K562 (cell line): ENCODE measurements at regions not wholly inside any gene's neighbourhood (a gene's known extent, or its start where the extent isn't known, plus 50 kb on each side); places are given as distances from the start of the nearest gene placed in this dataset.

Experiments
- ATAC-seq: fragments of 200-7000 bp; cut with Tn5 transposase; 3 replicates; pipeline ENCODE4 v1.9.1; 2020; ENCODE audit warnings: moderate library complexity
- BruUV-seq: library from RNA; stranded (reverse); fragments of 400-500 nt; replicated peaks from 2 replicates; lab custom pipeline; 2021; lab: Mats Ljungman, UMichigan
- CTCF ChIA-PET: fragments of 300-600 bp; formaldehyde crosslinking; extraction: SDS; loops from one replicate; lab custom pipeline; 2021; ENCODE audit warnings: low intra/inter-chr PET ratio; lab: Yijun Ruan, JAX
- POLR2A ChIA-PET: fragments of 300-600, 350-650 bp; sonication (Branson Sonifier 250); formaldehyde crosslinking; extraction: SDS; loops from one replicate; lab custom pipeline; 2021; ENCODE audit warnings: antibody characterized with exemption, inconsistent platforms; lab: Yijun Ruan, JAX
- DNase-seq, 4 experiments: peaks; one replicate each; pipeline versions ENCODE4 v3.0.0 to v3.0.0-alpha.2; 2011 to 2018; ENCODE audit warnings: low spot score in 3 of 4, mixed read lengths in 3 of 4; ENCODE audit errors: extremely low read depth in 1 of 4
- FAIRE-seq: peaks from 2 replicates; lab custom pipeline; 2011; peaks lifted over from hg19 to GRCh38; lab: Jason Lieb, UNC
- H2AFZ ChIP-seq: 2 replicates; pipeline ENCODE4 v1.6.0; 2011; ENCODE audit warnings: low read depth, low read length, control low read depth, inconsistent platforms
- H3K27ac ChIP-seq: fragments of 200-600 bp; 3 replicates; pipeline ENCODE4 v1.8.0; 2011; ENCODE audit warnings: low read depth, mild to moderate bottlenecking, control low read depth, inconsistent platforms, low read length, moderate library complexity, mixed read lengths; ENCODE audit errors: extremely low read depth
- H3K27me3 ChIP-seq, 2 experiments: fragments of 300-600 bp in 1 of 2; 2 replicates in 1 of 2; 3 replicates in 1 of 2; pipeline versions ENCODE4 v1.6.0 to v1.8.0; 2011; ENCODE audit warnings: inconsistent platforms in 2 of 2, low read length in 2 of 2, mild to moderate bottlenecking in 1 of 2, mixed read lengths in 1 of 2, moderate library complexity in 1 of 2; ENCODE audit not compliant: control insufficient read depth in 2 of 2, insufficient read depth in 2 of 2
- H3K36me3 ChIP-seq: fragments of 300-600 bp; 3 replicates; pipeline ENCODE4 v1.8.0; 2011; ENCODE audit warnings: mild to moderate bottlenecking, low read length, inconsistent platforms; ENCODE audit not compliant: control insufficient read depth, insufficient read depth
- H3K4me1 ChIP-seq, 2 experiments: fragments of 200-600 bp in 1 of 2; replicated peaks in 1 of 2; 2 replicates in 1 of 2; 3 replicates in 1 of 2; pipeline versions ENCODE4 v1.5.1 to v1.8.0; 2011; ENCODE audit warnings: inconsistent platforms in 2 of 2, low read length in 2 of 2, mild to moderate bottlenecking in 1 of 2, mixed read lengths in 1 of 2, moderate library complexity in 1 of 2; ENCODE audit not compliant: control insufficient read depth in 2 of 2, insufficient read depth in 2 of 2
- H3K4me2 ChIP-seq: 2 replicates; pipeline ENCODE4 v1.6.1; 2011; ENCODE audit warnings: low read length, control low read depth, inconsistent platforms, mixed read lengths; ENCODE audit not compliant: insufficient read depth
- H3K4me3 ChIP-seq: fragments of 200-600 bp; sonication (generic), shearing (Covaris generic); 2 replicates; pipeline ENCODE4 v1.5.1; 2016; ENCODE audit warnings: control low read depth, inconsistent platforms
- H3K79me2 ChIP-seq: fragments of 200-600 bp; 3 replicates; pipeline ENCODE4 v1.8.0; 2011; ENCODE audit warnings: low read length, inconsistent platforms; ENCODE audit not compliant: control insufficient read depth, insufficient read depth
- H3K9ac ChIP-seq, 2 experiments: 2 replicates each; pipeline versions ENCODE4 v1.6.0 to v1.6.1; 2011; ENCODE audit warnings: low read depth in 2 of 2, low read length in 2 of 2, control low read depth in 1 of 2, inconsistent platforms in 1 of 2, mild to moderate bottlenecking in 1 of 2, mixed read lengths in 1 of 2; ENCODE audit not compliant: insufficient read depth in 1 of 2
- H3K9me1 ChIP-seq: one replicate; pipeline ENCODE4 v1.6.0; 2011; ENCODE audit warnings: inconsistent platforms, mild to moderate bottlenecking, low read length, moderate library complexity; ENCODE audit not compliant: control insufficient read depth, insufficient read depth
- H3K9me3 ChIP-seq: replicated peaks from 2 replicates; pipeline ENCODE4 v1.5.1; 2011; ENCODE audit warnings: low read depth, low read length, inconsistent platforms; ENCODE audit not compliant: control insufficient read depth, insufficient read depth
- H4K20me1 ChIP-seq: replicated peaks from 2 replicates; pipeline ENCODE4 v1.6.1; 2011; ENCODE audit warnings: low read length, inconsistent platforms, mixed read lengths; ENCODE audit not compliant: control insufficient read depth, insufficient read depth
- ADNP ChIP-seq: fragments of 200-800 bp; sonication (Bioruptor generic); IDR thresholded peaks from 2 replicates; pipeline ENCODE4 v1.6.1; 2016; ENCODE audit warnings: missing genetic modification characterization, missing compliant biosample characterization
- ATF4 ChIP-seq: fragments of 450-650 bp; formaldehyde crosslinking; IDR thresholded peaks from 2 replicates; pipeline ENCODE4 v1.4.0; 2022; ENCODE audit warnings: mild to moderate bottlenecking, moderate library complexity
- KDM2B ChIP-seq: fragments of 250-450 bp; sonication (Bioruptor Pico); IDR thresholded peaks from 2 replicates; pipeline ENCODE4 v1.8.0; 2021; ENCODE audit warnings: mild to moderate bottlenecking, moderate library complexity
- MIER1 ChIP-seq: fragments of 450-650 bp; IDR thresholded peaks from 2 replicates; pipeline ENCODE4 v1.6.1; 2016; ENCODE audit warnings: antibody characterized with exemption, mild to moderate bottlenecking, low read depth
- NR2C1 ChIP-seq, 2 experiments: fragments of 450-650 bp; IDR thresholded peaks; 2 replicates each; pipeline ENCODE4 v1.6.1; 2017; ENCODE audit warnings: mild to moderate bottlenecking in 2 of 2, antibody characterized with exemption in 1 of 2, inconsistent platforms in 1 of 2, missing compliant biosample characterization in 1 of 2, missing genetic modification characterization in 1 of 2
- SP1 ChIP-seq: sonication (generic); formaldehyde crosslinking; IDR thresholded peaks from 2 replicates; pipeline ENCODE4 v1.8.1; 2022; ENCODE audit warnings: mild to moderate bottlenecking, missing genetic modification reagents
- TRIM25 ChIP-seq: fragments of 450-650 bp; IDR thresholded peaks from 2 replicates; pipeline ENCODE4 v1.7.0; 2016; ENCODE audit warnings: borderline replicate concordance
- ZBTB34 ChIP-seq: fragments of 250-450 bp; sonication (Bioruptor Pico); IDR thresholded peaks from 2 replicates; pipeline ENCODE4 v1.8.0; 2021; ENCODE audit warnings: mild to moderate bottlenecking, moderate library complexity
- ZNF232 ChIP-seq: sonication (generic); formaldehyde crosslinking; IDR thresholded peaks from 2 replicates; pipeline ENCODE4 v1.8.0; 2022; ENCODE audit warnings: mild to moderate bottlenecking, missing genetic modification reagents
- ZNF282 ChIP-seq: sonication (generic); formaldehyde crosslinking; IDR thresholded peaks from 2 replicates; pipeline ENCODE4 v1.8.1; 2023; ENCODE audit warnings: missing genetic modification reagents
- ZNF696 ChIP-seq: fragments of 250-450 bp; sonication (Bioruptor Pico); conservative IDR thresholded peaks from 2 replicates; pipeline ENCODE4 v1.4.0; 2020; ENCODE audit warnings: mild to moderate bottlenecking, moderate library complexity
- ZNF764 ChIP-seq: fragments of 250-450 bp; sonication (Bioruptor Pico); IDR thresholded peaks from 2 replicates; pipeline ENCODE4 v1.4.0; 2020; ENCODE audit warnings: low read depth, mild to moderate bottlenecking, moderate library complexity
- WGBS: fragments of 100-300 bp; shearing (Covaris generic); methylation state at CpG from one replicate; pipeline ENCODE4 v1.1.6; 2016; ENCODE audit warnings: low coverage, mixed read lengths; ENCODE audit not compliant: insufficient coverage; ENCODE audit errors: missing lambda C conversion rate; 5-methylcytosine and 5-hydroxymethylcytosine counted together
- in situ Hi-C: fragments of 300-500 bp; cut with MboI; formaldehyde crosslinking; loops from 4 replicates; pipeline ENCODE4 v1.15.0; 2018; ENCODE audit warnings: inconsistent platforms, mixed read lengths
- intact Hi-C: fragments of 100-400 bp; cut with micrococcal nuclease; formaldehyde crosslinking; loops from 2 replicates; pipeline ENCODE4 v1.14.2; 2022
- TF ChIP-seq, protein P1 (sequence below), 2 experiments: fragments of 450-650 bp in 1 of 2; sonication (generic) in 1 of 2; formaldehyde crosslinking in 1 of 2; IDR thresholded peaks in 1 of 2; conservative IDR thresholded peaks in 1 of 2; 2 replicates each; pipeline versions ENCODE4 v1.6.1 to v1.8.1; 2016 to 2023; ENCODE audit warnings: mild to moderate bottlenecking in 2 of 2, moderate library complexity in 2 of 2, inconsistent platforms in 1 of 2, missing genetic modification reagents in 1 of 2

GRCh38 chr16:86430814-86431213, 79.5 kb upstream of the FOXF1 start:
- Histone ChIP-seq H3K27ac (no peak overlapping the region), H3K36me3 (no peaks in the 10 kb centered on the region), H4K20me1 (no peaks in the 10 kb centered on the region), H3K9me1 (no peaks in the 10 kb centered on the region), H3K9me3 (no peaks in the 10 kb centered on the region), H3K27me3 (peaks cover 15 to 67% of the 10 kb centered on the region in 2 experiments; a peak in 4 of 5 replicates), H3K4me1 (no peaks in the 10 kb centered on the region; a peak in 1 of 5 replicates), H3K79me2 (no peaks in the 10 kb centered on the region), H3K4me2 (no peak overlapping the region), H3K4me3 (no peak overlapping the region), H2AFZ (no peak overlapping the region), H3K9ac (no peak overlapping the region)
- DNase-seq (no peak), FAIRE-seq (no peak), ATAC-seq (no peak)
- 0% methylated on average over 4 of the region's 4 CpGs for WGBS
- TF ChIP-seq ZNF764 (CRISPR knock-in tag) (no peak), ZBTB34 (CRISPR knock-in tag) (no peak), ZNF696 (CRISPR knock-in tag) (no peak), ATF4 (CRISPR knock-in tag) (no peak), ZNF282 (CRISPR knock-in tag) (no peak), TRIM25 (no peak), NR2C1 (IDR thresholded peaks at IDR 0.05) (no peak), NR2C1 (tag; IDR thresholded peaks at IDR 0.05) (no peak), ADNP (tag) (no peak), SP1 (no peak), KDM2B (CRISPR knock-in tag) (no peak), ZNF232 (CRISPR knock-in tag) (no peak), MIER1 (no peak)
- TF ChIP-seq, protein P1, sequence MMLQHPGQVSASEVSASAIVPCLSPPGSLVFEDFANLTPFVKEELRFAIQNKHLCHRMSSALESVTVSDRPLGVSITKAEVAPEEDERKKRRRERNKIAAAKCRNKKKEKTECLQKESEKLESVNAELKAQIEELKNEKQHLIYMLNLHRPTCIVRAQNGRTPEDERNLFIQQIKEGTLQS (IDR thresholded peaks at IDR 0.05), result no peak
- TF ChIP-seq, protein P1 (CRISPR knock-in tag; conservative IDR thresholded peaks at IDR 0.05), result no peak
- intact Hi-C loops (no loop called here), in situ Hi-C loops (no loop called here)
- no TSS peak for BruUV-seq
- POLR2A ChIA-PET, result interaction anchor here (1.2 kb wide), 1 partner anchor 9 kb away, joined by 4 read pairs; no protein-coding TSS in a partner anchor
- CTCF ChIA-PET, result no interaction called here
